K562 (cell line): ENCODE measurements at regions not wholly inside any gene's neighbourhood (a gene's known extent, or its start where the extent isn't known, plus 50 kb on each side); places are given as distances from the start of the nearest gene placed in this dataset.

Experiments used
- ATAC-seq: fragments of 200-7000 bp; cut with Tn5 transposase; 3 replicates; pipeline ENCODE4 v1.9.1; 2020; ENCODE audit warnings: moderate library complexity
- BruUV-seq: library from RNA; stranded (reverse); fragments of 400-500 nt; replicated peaks from 2 replicates; lab custom pipeline; 2021; lab: Mats Ljungman, UMichigan
- CTCF ChIA-PET: fragments of 300-600 bp; formaldehyde crosslinking; extraction: SDS; loops from one replicate; lab custom pipeline; 2021; ENCODE audit warnings: low intra/inter-chr PET ratio; lab: Yijun Ruan, JAX
- POLR2A ChIA-PET: fragments of 300-600, 350-650 bp; sonication (Branson Sonifier 250); formaldehyde crosslinking; extraction: SDS; loops from one replicate; lab custom pipeline; 2021; ENCODE audit warnings: antibody characterized with exemption, inconsistent platforms; lab: Yijun Ruan, JAX
- DNase-seq, 4 experiments: peaks; one replicate each; pipeline versions ENCODE4 v3.0.0 to v3.0.0-alpha.2; 2011 to 2018; ENCODE audit warnings: low spot score in 3 of 4, mixed read lengths in 3 of 4; ENCODE audit errors: extremely low read depth in 1 of 4
- FAIRE-seq: peaks from 2 replicates; lab custom pipeline; 2011; peaks lifted over from hg19 to GRCh38; lab: Jason Lieb, UNC
- H2AFZ ChIP-seq: 2 replicates; pipeline ENCODE4 v1.6.0; 2011; ENCODE audit warnings: low read depth, low read length, control low read depth, inconsistent platforms
- H3K27ac ChIP-seq: fragments of 200-600 bp; 3 replicates; pipeline ENCODE4 v1.8.0; 2011; ENCODE audit warnings: low read depth, mild to moderate bottlenecking, control low read depth, inconsistent platforms, low read length, moderate library complexity, mixed read lengths; ENCODE audit errors: extremely low read depth
- H3K27me3 ChIP-seq, 2 experiments: fragments of 300-600 bp in 1 of 2; 2 replicates in 1 of 2; 3 replicates in 1 of 2; pipeline versions ENCODE4 v1.6.0 to v1.8.0; 2011; ENCODE audit warnings: inconsistent platforms in 2 of 2, low read length in 2 of 2, mild to moderate bottlenecking in 1 of 2, mixed read lengths in 1 of 2, moderate library complexity in 1 of 2; ENCODE audit not compliant: control insufficient read depth in 2 of 2, insufficient read depth in 2 of 2
- H3K36me3 ChIP-seq: fragments of 300-600 bp; 3 replicates; pipeline ENCODE4 v1.8.0; 2011; ENCODE audit warnings: mild to moderate bottlenecking, low read length, inconsistent platforms; ENCODE audit not compliant: control insufficient read depth, insufficient read depth
- H3K4me1 ChIP-seq, 2 experiments: fragments of 200-600 bp in 1 of 2; replicated peaks in 1 of 2; 2 replicates in 1 of 2; 3 replicates in 1 of 2; pipeline versions ENCODE4 v1.5.1 to v1.8.0; 2011; ENCODE audit warnings: inconsistent platforms in 2 of 2, low read length in 2 of 2, mild to moderate bottlenecking in 1 of 2, mixed read lengths in 1 of 2, moderate library complexity in 1 of 2; ENCODE audit not compliant: control insufficient read depth in 2 of 2, insufficient read depth in 2 of 2
- H3K4me2 ChIP-seq: 2 replicates; pipeline ENCODE4 v1.6.1; 2011; ENCODE audit warnings: low read length, control low read depth, inconsistent platforms, mixed read lengths; ENCODE audit not compliant: insufficient read depth
- H3K4me3 ChIP-seq: fragments of 200-600 bp; sonication (generic), shearing (Covaris generic); 2 replicates; pipeline ENCODE4 v1.5.1; 2016; ENCODE audit warnings: control low read depth, inconsistent platforms
- H3K79me2 ChIP-seq: fragments of 200-600 bp; 3 replicates; pipeline ENCODE4 v1.8.0; 2011; ENCODE audit warnings: low read length, inconsistent platforms; ENCODE audit not compliant: control insufficient read depth, insufficient read depth
- H3K9ac ChIP-seq, 2 experiments: 2 replicates each; pipeline versions ENCODE4 v1.6.0 to v1.6.1; 2011; ENCODE audit warnings: low read depth in 2 of 2, low read length in 2 of 2, control low read depth in 1 of 2, inconsistent platforms in 1 of 2, mild to moderate bottlenecking in 1 of 2, mixed read lengths in 1 of 2; ENCODE audit not compliant: insufficient read depth in 1 of 2
- H3K9me1 ChIP-seq: one replicate; pipeline ENCODE4 v1.6.0; 2011; ENCODE audit warnings: inconsistent platforms, mild to moderate bottlenecking, low read length, moderate library complexity; ENCODE audit not compliant: control insufficient read depth, insufficient read depth
- H3K9me3 ChIP-seq: replicated peaks from 2 replicates; pipeline ENCODE4 v1.5.1; 2011; ENCODE audit warnings: low read depth, low read length, inconsistent platforms; ENCODE audit not compliant: control insufficient read depth, insufficient read depth
- H4K20me1 ChIP-seq: replicated peaks from 2 replicates; pipeline ENCODE4 v1.6.1; 2011; ENCODE audit warnings: low read length, inconsistent platforms, mixed read lengths; ENCODE audit not compliant: control insufficient read depth, insufficient read depth
- ARNT ChIP-seq, 2 experiments: fragments of 450-650 bp; IDR thresholded peaks; 2 replicates each; pipeline ENCODE4 v1.6.1; 2016; ENCODE audit warnings: mild to moderate bottlenecking in 1 of 2
- CBX2 ChIP-seq: fragments of 200-600 bp; sonication (generic); IDR thresholded peaks from one replicate; pipeline ENCODE4 v1.6.1; 2012; ENCODE audit warnings: mild to moderate bottlenecking, low read length, inconsistent platforms; ENCODE audit not compliant: insufficient read depth, poor library complexity, severe bottlenecking
- CEBPB ChIP-seq: fragments of 450-650 bp; IDR thresholded peaks from 2 replicates; pipeline ENCODE4 v1.6.1; 2016; ENCODE audit warnings: missing genetic modification characterization, missing compliant biosample characterization
- CREM ChIP-seq: IDR thresholded peaks from 2 replicates; pipeline ENCODE4 v1.6.1; 2014; ENCODE audit warnings: antibody characterized with exemption, low read depth
- DNMT1 ChIP-seq: fragments of 450-650 bp; IDR thresholded peaks from 2 replicates; pipeline ENCODE4 v1.6.1; 2016; ENCODE audit warnings: antibody characterized with exemption, mild to moderate bottlenecking
- FOXA1 ChIP-seq: fragments of 450-650 bp; IDR thresholded peaks from 2 replicates; pipeline ENCODE4 v1.6.1; 2016; ENCODE audit warnings: mild to moderate bottlenecking, borderline replicate concordance
- GTF2B ChIP-seq: IDR thresholded peaks from 2 replicates; pipeline ENCODE4 v1.6.1; 2011; ENCODE audit not compliant: insufficient read length; ENCODE audit errors: extremely low read depth
- KAT8 ChIP-seq: fragments of 450-650 bp; IDR thresholded peaks from 2 replicates; pipeline ENCODE4 v1.6.1; 2016; ENCODE audit warnings: low read depth, mild to moderate bottlenecking
- MBD2 ChIP-seq: sonication (generic); IDR thresholded peaks from 2 replicates; pipeline ENCODE4 v1.6.1; 2016; ENCODE audit warnings: low read depth, borderline replicate concordance
- MEF2D ChIP-seq: conservative IDR thresholded peaks from 2 replicates; pipeline ENCODE4 v1.6.1; 2016; ENCODE audit warnings: low read depth, missing genetic modification characterization, missing compliant biosample characterization
- PTTG1 ChIP-seq: fragments of 450-650 bp; IDR thresholded peaks from 2 replicates; pipeline ENCODE4 v1.6.1; 2016; ENCODE audit warnings: low read depth, mild to moderate bottlenecking, missing genetic modification characterization, missing compliant biosample characterization
- SUPT5H ChIP-seq: fragments of 450-650 bp; IDR thresholded peaks from 2 replicates; pipeline ENCODE4 v1.6.1; 2016
- THAP7 ChIP-seq: fragments of 250-450 bp; sonication (Bioruptor Pico); IDR thresholded peaks from 2 replicates; pipeline ENCODE4 v1.5.0; 2021
- TRIM25 ChIP-seq: fragments of 450-650 bp; IDR thresholded peaks from 2 replicates; pipeline ENCODE4 v1.7.0; 2016; ENCODE audit warnings: borderline replicate concordance
- UBTF ChIP-seq, 2 experiments: IDR thresholded peaks; 2 replicates each; pipeline ENCODE4 v1.6.1; 2012; ENCODE audit warnings: improper control_type of control experiment in 2 of 2, low read depth in 2 of 2, low read length in 2 of 2, borderline replicate concordance in 1 of 2
- ZEB2 ChIP-seq: fragments of 450-650 bp; IDR thresholded peaks from 2 replicates; pipeline ENCODE4 v1.6.1; 2016
- WGBS: fragments of 100-300 bp; shearing (Covaris generic); methylation state at CpG from one replicate; pipeline ENCODE4 v1.1.6; 2016; ENCODE audit warnings: low coverage, mixed read lengths; ENCODE audit not compliant: insufficient coverage; ENCODE audit errors: missing lambda C conversion rate; 5-methylcytosine and 5-hydroxymethylcytosine counted together
- in situ Hi-C: fragments of 300-500 bp; cut with MboI; formaldehyde crosslinking; loops from 4 replicates; pipeline ENCODE4 v1.15.0; 2018; ENCODE audit warnings: inconsistent platforms, mixed read lengths
- intact Hi-C: fragments of 100-400 bp; cut with micrococcal nuclease; formaldehyde crosslinking; loops from 2 replicates; pipeline ENCODE4 v1.14.2; 2022

GRCh38 chr2:194320520-194320919, 1336.5 kb upstream of the SLC39A10 start:
- DNase-seq (no peak), FAIRE-seq (no peak), ATAC-seq (no peak)
- no TSS peak for BruUV-seq
- no peaks in the 10 kb centered on the region for H3K27me3 ChIP-seq
- H3K9me1 ChIP-seq, result no peaks in the 10 kb centered on the region
- no peaks in the 10 kb centered on the region for H3K9me3 ChIP-seq
- no peaks in the 10 kb centered on the region for H4K20me1 ChIP-seq
- H3K79me2 ChIP-seq, result no peaks in the 10 kb centered on the region
- POLR2A ChIA-PET, result no interaction called here
- 0% methylated on average over 2 of the region's 2 CpGs for WGBS
- TF ChIP-seq THAP7 (CRISPR knock-in tag) (no peak), KAT8 (no peak), CEBPB (tag) (no peak), ZEB2 (no peak), UBTF (IDR thresholded peaks at IDR 0.05; ENCODE audit: borderline replicate concordance in 1 of 2, low read depth in 2 of 2, low read length in 2 of 2) (no peak), MBD2 (no peak), SUPT5H (no peak), DNMT1 (no peak), CREM (no peak), PTTG1 (tag) (no peak), CBX2 (no peak), FOXA1 (no peak), MEF2D (tag) (no peak), GTF2B (no peak), TRIM25 (no peak), ARNT (IDR thresholded peaks at IDR 0.05) (no peak)
- in situ Hi-C loops, result no loop called here
- no peak overlapping the region for H3K4me2 ChIP-seq
- no peak overlapping the region for H3K4me3 ChIP-seq
- CTCF ChIA-PET, result no interaction called here
- H3K36me3 ChIP-seq, result no peaks in the 10 kb centered on the region
- intact Hi-C loops, result no loop called here
- H2AFZ ChIP-seq, result no peak overlapping the region
- no peak overlapping the region for H3K9ac ChIP-seq
- H3K27ac ChIP-seq, result no peak overlapping the region
- H3K4me1 ChIP-seq, result no peaks in the 10 kb centered on the region
